ENCODE measurements at regions not wholly inside any gene's neighbourhood (a gene's known extent, or its start where the extent isn't known, plus 50 kb on each side); places are given as distances from the start of the nearest gene placed in this dataset.
"Not testable (repeated sequence)": the region's sequence is repeated elsewhere in the genome, so short reads cannot be mapped to it uniquely, and the experiment has no call there.

DNA sequence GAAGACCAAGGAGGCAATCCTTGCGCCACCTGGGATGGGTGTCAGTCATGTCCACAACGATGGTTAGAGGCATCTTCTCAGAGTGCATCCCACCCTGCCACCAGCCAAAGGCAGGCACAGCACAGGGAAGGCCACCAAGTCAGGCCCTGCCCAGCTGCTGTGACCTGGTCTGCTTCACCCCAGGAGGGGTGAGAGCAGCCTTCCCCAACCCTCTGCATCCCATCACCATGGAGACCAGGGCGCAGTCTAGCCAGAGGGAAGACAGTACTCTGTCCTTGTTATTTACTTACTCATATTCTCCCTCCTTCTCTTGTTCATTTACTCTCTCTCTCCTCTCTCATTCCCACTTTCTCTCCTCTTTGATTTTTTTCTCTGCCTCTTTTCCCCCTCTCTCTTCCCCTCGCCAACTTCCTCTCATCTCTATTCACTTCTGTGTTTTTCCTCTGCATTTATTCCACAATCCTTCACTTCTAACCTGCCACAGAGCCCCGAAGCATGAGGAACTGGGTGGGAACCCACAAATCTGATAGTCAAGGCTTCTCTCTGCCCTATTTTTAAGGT is 749.4 kb downstream of the UQCRFS1 start:
- no peak for DNase-seq (ENCODE audit: low read depth in 3 of 3, low spot score in 1 of 3)

DNA sequence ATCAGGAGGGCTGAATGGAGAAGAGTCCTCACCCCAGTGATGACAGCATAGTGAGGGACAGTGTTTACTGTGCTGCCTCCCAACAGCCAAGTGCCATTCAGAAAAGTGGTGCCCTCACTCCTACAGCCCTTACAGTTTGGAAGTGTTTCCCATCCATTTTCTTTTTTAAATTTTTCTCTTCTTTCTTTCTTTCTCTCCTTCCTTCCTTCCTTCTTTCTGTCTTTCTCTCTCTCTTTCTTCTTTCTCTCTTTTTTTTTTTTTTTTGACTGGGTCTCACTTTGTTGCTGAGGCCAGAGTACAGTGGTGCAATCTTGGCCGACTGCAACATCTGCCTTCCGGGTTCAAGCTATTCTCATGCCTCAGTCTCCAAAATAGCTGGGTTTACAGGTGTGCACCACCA is 755.3 kb downstream of the UQCRFS1 start:
- DNase-seq (ENCODE audit: low read depth in 3 of 3, low spot score in 1 of 3): no peak

DNA sequence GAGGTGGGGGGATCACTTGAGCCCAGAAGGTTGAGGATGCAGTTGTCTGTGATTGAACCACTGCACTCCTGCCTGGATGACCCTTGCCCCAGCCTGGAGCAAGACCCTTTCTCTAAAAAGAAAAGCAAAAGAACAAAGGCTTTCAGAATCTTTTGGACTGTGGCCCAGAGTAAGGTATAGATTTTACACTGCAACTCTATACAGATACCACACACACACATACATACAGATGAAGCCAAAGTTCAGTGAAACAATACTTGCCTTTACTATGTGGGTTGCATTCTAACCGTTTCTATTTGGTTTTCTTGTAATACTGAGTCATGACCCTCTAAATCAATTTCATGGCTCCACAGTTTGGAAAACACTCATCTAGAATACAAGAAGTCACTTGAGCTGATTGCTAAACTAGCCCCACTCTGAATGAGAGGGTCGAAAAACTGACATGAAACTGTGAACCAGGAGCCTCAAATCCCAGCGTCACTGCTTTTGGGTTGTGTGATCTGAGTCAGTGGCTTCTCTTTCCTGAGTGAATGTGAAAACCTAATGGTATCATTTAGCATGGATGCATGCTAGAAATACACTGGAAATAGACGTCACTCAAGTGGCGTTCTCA is 756.1 kb downstream of the UQCRFS1 start:
- DNase-seq (ENCODE audit: low read depth in 3 of 3, low spot score in 1 of 3): no peak

DNA sequence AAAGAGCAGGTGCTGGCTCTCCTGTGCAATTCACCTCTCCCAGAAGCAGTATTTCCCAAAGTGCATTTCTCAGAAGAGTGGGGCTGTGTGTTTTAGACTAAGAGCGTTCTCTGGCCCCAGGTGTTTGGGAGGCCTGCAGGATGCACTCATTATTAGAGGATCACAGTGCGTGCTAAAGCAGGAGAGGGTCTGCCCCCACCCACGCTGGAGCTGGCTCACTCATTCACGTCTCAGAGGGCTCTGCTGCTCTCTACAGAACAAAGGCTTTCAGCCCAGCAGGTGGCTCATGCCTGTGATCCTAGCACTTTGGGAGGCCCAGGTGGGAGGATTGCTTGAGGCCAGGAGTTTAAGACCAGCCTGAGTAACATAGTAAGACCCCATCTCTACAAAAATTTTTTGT is 756.7 kb downstream of the UQCRFS1 start:
- no peak for DNase-seq (ENCODE audit: low read depth in 3 of 3, low spot score in 1 of 3)

DNA sequence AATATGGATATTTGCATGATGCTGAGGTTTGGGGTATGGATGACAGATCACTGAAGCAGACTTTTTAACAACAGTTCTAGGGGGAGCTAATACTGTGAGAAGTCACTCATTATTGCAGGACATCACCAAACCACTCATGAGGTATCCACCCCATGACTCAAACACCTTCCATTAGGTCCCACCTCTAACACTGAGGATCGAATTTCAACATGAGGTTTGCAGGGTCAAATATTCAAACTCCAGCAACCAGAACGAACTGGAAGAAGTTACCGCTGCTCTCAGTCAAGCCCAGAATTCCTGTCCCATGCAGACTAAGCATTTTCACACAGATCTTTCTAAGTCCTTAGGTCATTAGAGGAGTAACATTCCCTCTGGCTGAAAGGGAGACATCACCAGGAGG is 758.9 kb downstream of the UQCRFS1 start:
- DNase-seq (ENCODE audit: low read depth in 3 of 3, low spot score in 1 of 3): no peak

DNA sequence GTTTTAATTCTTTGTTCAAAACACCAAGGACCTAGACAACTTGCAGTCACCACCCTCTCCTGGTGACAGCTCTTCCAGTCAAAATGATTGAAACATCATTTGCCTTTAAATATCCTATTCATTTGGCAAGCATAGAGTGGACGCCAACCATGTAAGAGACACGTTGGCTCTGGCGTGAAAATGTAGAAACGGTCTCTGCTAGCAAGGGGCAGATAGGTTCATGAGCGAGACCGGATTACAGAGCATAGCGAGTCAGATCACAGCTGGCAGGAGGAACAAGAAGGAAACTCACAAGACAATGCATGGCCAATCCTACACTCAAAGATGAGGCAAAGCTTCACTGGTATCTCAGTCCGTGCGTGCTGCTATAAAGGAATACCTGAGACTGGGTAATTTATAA is 759.5 kb downstream of the UQCRFS1 start:
- no peak for DNase-seq (ENCODE audit: low read depth in 3 of 3, low spot score in 1 of 3)

DNA sequence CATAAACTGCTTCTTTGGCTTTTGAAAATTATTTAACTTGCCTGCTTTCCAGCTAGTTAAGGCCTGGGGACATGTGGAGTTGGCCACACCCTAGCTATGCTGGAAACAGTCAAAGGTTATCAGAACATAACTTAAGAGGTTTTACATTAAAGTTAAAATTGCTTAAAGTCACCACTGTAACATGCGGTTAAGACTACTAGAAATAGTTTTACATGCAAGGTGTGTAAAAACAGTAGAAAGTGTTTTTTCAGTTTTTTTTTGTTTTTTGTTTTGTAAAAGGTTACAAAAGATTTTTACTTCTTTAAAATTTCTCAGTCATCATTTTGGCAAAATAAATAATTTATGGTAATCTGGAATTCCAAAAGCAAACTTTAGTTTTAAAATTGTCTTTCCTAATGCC is 763.1 kb downstream of the UQCRFS1 start:
- no peak for DNase-seq (ENCODE audit: low read depth in 3 of 3, low spot score in 1 of 3)

DNA sequence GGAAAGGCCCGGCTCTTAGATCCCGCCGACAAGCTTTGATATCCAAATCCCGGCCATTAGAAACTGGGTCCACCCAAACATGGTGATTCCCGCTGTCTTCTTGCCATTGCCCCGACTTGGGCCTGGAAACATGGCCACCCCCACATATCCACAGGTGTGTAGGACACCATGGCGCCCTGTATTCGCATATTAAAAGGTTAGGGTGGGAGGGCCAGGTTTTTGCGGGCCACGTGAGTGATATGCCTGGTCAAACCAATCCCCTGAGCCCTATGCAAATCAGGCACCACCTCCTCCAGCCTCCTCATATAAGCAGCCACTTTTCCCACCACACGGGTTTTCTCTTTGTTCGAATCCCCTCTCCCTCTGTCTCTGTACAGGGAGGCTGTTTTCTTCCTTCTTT is 766.4 kb downstream of the UQCRFS1 start:
- DNase-seq (ENCODE audit: low read depth in 3 of 3, low spot score in 1 of 3): no peak

DNA sequence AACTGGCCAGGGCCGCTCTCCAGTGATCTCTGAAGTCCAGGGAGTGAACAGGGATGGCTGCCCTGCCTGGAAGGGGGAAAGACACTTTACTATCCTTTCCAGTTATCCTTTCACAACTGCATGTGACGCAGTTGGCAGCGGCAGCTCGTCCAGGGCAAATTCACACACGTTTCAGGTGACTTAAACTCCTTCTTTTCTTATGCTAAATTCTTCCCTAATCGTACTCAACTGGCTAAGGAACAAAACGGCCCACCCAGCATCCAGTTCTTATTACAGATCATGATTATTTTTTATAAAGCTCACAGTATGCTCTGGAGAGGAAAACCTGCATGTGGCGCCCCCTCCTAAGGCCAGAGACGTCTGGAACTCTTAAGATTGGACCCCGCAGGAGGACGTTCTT is 767.1 kb downstream of the UQCRFS1 start:
- no peak for DNase-seq (ENCODE audit: low read depth in 3 of 3, low spot score in 1 of 3)

DNA sequence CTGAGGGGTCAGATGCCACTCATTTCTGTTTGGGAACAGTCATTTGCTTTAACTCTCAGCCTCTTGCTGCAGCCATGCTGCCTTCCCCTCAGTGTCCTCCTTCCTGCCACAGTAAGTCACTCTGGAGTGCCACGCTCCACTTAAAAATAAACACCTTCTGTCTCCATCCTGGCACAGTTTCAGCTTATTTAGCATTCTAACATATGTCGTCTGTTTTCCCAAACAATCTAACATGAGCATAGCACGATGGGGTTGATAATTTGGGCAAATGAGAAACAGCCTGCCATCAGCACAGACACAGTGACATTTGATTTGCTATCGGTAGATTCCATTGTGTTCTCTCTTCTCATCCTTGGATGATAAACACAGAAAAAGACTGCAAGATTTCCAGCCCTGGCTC is 768.6 kb downstream of the UQCRFS1 start:
- DNase-seq (ENCODE audit: low read depth in 3 of 3, low spot score in 1 of 3): no peak

DNA sequence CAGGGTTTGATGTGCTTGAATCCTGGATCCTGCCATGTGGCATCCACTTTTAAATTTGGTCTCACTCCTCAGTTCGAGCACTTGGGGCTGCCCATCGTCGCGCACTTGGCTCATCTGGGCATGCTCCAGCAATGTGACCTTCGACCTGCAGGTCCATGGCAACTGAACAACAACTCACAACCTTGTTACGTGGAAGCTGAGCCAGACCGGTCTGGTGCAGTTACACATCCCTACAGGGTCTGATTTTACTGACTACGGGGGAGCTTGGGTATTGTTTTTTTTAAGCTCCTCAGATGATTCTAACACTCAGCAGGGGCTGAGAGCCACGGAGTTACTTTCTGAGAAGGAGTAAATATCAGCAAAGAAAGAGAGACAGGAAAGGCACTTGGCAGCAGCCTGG is 769.6 kb downstream of the UQCRFS1 start:
- no peak for DNase-seq (ENCODE audit: low read depth in 3 of 3, low spot score in 1 of 3)

DNA sequence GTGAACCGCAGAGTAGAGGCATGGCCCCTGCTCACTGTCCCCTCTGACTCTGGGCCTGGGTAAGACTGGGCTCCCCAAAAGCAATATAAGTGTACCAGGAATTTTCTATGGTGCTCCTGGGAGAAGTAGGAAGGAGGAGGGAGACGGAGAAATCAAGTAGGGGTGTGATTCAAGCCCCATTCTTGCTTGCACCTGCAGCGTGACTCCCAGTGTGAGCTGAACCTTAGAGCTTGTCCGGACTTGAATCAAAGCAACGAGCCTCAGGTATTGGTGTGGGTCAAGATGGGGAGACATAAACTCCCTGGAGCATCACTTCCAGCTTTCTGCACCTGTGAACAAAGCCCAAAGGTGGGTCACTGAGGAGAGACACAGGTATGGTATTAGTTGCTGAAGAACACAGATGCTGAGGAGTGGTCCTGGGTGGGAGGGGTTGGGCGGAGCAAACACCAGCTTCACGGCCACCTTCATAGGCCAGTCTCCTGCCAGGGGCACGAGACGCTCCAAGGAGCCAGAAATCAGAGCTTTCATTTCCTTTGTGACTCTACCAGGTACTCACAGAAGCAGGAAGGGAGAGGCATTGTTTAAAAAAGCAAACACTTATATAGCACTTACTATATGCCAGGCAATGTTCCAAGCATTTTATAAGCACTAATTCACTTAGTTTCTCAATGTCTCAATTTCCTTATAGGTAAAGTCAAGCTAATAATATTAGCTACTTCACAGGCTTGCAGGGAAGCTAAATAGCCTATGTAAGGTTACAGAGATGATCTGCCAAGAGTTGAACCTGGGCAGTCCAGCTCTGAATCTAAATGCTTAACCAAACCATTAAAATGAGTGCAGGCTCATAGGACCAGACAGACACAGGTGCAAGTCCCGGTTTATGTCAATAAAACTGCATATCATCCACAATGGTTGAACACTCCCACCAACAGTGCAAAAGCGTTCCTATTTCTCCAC is 775.3 kb downstream of the UQCRFS1 start:
- no peak for DNase-seq (ENCODE audit: low read depth in 3 of 3, low spot score in 1 of 3)

DNA sequence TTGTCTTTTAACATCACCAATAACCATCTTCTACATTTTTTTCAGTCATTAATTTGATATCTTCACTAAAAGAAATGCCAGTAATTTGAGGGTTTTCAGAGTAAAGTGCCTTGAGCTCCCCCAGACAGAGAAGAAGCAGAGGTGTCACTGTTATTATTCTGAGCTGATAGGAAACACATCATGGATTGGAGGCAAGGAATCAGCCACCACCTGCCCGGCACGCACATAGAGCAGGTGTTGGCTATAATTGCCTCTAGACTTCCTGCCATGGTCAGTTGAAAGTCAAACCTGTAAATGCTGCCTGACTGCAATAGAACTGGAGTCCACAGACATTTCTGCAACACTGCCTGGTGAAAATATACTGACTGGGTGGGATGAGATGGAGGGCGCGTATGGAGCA is 776.6 kb downstream of the UQCRFS1 start:
- no peak for DNase-seq (ENCODE audit: low read depth in 3 of 3, low spot score in 1 of 3)

DNA sequence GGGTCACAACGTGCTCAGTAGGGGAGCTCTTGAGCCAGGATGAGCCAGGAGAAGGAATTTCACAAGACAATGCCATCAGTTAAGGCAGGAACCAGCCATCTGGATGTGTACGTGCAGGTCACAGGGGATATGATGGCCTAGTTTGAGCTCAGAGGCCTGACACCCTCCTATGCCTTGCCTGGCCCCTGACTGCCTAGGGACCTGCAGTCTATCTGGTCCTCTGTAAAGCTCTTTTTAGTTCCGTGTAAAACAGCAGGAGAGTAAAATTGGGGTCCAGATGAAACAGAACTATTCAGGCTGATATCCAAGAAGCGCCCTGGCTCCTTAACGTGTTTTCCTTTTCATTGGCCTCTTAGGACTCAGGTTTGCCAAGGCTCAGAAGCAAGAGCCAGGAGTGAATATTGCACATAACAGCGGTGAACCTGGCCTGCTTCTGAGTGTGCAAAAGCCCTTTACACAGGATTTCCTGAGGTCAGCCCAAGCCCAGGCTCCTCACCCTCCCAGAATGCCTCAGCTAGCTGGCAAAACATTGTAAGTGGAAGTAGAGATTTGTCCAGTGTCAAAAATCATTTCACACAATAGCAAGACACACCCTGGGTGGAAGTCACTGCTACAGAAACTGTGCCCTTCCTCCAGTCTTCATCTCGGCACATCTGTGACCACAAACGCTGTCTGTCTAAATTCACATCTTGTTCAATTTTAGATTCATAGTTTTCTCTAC is 777.2 kb downstream of the UQCRFS1 start:
- no peak for DNase-seq (ENCODE audit: low read depth in 3 of 3, low spot score in 1 of 3)

DNA sequence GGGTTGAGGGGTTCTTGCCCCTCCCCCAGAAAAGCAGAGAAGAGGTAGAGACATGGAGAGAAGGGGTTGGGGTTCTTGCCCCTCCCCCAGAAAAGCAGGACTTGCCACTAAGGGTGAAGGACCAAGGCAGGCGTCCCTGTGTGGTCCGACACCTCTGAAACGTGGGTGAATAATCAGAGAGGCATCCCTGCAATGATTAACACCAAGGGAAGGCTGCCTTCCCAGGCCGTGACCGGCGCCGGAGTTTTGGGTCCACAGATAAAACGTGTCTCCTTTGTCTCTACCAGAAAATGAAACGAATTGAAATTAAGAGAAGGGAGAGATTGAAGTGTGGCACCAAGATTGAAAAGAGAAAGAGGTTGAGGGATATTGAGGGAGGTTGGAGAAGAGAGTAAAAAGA is 778.2 kb downstream of the UQCRFS1 start:
- DNase-seq (ENCODE audit: low read depth in 3 of 3, low spot score in 1 of 3): not testable (repeated sequence)

DNA sequence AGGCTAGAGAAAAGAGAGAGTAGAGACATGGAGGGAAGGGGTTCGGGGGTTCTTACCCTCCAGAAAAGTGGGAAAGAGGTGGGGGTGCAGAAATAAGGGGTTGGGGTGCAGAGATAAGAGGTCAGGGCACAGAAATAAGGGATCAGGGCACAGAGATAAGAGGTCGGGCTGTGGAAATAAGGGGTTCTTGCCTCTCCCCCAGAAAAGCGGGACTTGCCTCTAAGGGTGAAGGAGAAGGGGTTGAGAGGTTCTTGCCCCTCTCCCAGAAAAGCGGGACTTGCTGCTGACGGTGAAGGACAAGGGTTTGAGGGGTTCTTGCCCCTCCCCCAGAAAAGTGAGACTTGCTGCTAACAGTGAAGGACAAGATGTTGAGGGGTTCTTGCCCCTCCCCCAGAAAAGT is 778.6 kb downstream of the UQCRFS1 start:
- not testable (repeated sequence) for DNase-seq (ENCODE audit: low read depth in 3 of 3, low spot score in 1 of 3)

DNA sequence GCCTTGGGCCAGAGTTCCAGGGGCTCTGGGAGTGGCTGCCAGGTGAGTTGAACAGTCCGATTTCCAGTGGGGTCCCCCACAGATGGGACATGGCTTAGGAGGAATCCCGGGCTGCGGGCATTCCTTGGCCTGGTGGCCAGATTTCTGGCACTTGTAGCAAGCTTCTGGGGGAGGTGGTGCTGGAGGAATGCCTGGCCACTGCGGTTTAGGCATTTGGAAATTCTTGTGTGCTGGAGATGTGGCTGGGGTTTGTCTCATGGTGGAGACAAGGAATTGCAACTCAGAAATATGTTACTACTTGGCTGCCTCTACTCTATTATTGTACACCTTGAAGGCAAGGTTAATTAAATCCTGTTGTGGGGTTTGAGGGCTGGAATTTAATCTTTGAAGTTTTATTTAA is 779.8 kb downstream of the UQCRFS1 start:
- not testable (repeated sequence) for DNase-seq (ENCODE audit: low read depth in 3 of 3, low spot score in 1 of 3)

DNA sequence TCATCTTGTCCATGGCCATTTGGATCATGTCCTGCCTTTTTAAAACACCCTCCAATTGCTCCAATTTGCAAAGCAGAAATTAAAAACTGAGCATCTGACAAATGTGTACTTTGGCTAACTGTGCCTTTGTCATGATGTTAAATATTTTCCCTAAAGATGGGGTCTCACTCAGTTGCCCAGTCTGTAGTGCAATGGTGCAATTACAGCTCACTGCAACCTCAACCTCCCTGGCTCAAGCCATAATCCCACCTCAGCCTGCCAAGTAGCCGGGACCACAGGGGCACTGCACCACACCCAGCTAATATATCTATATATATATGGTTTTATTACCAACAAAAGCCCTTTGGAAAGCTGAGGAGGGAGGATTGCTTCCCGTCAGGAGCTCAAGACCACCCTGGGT is 782.7 kb downstream of the UQCRFS1 start:
- no peak for DNase-seq (ENCODE audit: low read depth in 3 of 3, low spot score in 1 of 3)

DNA sequence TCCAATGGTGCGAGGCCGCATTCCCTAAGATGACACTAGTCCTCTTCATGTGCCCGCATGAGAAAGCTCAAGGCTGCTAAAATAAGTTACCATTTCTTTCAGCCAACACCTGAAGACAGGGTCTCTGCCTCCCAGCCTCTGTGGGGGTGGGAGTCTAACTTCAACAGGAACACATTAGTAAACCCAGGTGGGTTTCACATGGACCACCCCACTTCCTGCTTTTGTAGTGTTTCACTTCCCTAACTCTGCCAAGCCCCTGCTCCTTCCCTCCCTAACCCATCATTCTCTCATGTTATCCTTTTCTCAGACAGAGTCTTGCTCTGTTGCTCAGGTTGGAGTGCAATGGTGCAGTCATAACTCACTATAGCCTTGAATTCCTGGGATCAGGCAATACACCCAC is 783.6 kb downstream of the UQCRFS1 start:
- DNase-seq (ENCODE audit: low read depth in 3 of 3, low spot score in 1 of 3): no peak

DNA sequence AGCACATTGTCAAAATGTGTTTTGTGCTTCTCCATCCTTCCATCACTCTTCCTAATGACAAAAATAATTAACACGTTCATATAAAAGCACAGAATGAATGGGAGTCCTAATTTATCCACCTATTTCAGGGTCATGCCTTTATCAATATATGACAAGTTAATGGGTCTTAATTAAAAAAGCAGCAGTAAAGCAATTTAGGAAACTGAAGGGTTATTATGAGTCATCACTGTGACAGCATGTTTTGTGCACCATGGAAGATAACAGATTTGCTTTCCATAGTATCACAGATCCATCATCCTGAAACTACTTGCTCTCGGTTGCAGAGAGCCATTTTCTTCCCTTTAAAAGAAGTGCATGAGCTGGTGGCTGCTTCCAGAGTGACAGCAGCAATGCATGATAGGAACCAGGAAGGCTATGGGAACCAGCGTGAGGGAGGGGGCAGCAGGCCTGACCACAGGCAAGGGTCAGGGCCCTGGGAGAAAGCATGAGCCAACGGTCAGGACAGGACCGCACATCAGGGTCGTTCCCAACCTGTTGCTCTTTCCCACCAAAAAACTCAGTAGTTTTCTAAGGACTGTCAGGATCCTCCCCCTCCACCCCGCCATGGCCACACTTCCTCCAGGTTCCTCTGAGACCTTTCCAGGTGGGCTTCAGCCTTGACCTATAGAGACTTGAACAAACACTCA is 784.1 kb downstream of the UQCRFS1 start:
- DNase-seq (ENCODE audit: low read depth in 3 of 3, low spot score in 1 of 3): no peak

All from stimulated activated CD4-positive, alpha-beta T cell treated with anti-CD3 and anti-CD28 coated beads, TNF-alpha, amount 100 ng/mL, for 1 hour (primary cell).